ENCODE measurements at regions not wholly inside any gene's neighbourhood (a gene's known extent, or its start where the extent isn't known, plus 50 kb on each side); places are given as distances from the start of the nearest gene placed in this dataset.

DNA sequence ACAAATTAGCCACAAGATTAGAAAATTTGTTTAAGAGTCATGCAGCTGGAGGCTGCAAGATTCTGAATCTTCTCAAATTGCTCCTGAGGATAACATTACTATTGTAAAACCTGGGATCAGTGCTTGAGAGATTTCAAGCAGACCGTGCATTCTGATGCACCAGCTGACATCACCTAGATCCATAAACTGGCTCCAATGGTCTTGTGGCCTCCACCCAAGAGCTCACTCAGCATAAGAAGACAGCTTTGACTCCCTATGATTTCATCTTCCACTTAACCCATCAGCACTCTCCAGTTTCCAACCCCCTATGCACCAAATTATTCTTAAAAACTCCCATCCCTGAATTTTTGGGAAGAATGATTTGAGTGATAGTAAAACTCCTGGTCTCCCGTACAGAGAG is 1007.9 kb upstream of the TENM4 start:
- no peak overlapping the region for H3K4me3 ChIP-seq (ENCODE audit: low read depth in 1 of 3, low read length in 3 of 3)
- WGBS, result 66% methylated on average over 2 of the region's 2 CpGs
- TF ChIP-seq HNF4G (IDR thresholded peaks at IDR 0.05), result no peak
- TF ChIP-seq MAX (IDR thresholded peaks at IDR 0.05), result no peak
- no peak for TF ChIP-seq TAF1 (conservative IDR thresholded peaks at IDR 0.05)
- TF ChIP-seq RXRA (IDR thresholded peaks at IDR 0.05), result no peak
- no peak for TF ChIP-seq ZBTB33 (IDR thresholded peaks at IDR 0.05)
- no peak for TF ChIP-seq SP1 (IDR thresholded peaks at IDR 0.05)
- TF ChIP-seq GABPA (IDR thresholded peaks at IDR 0.05 in 1 of 2, conservative IDR thresholded peaks at IDR 0.05 in 1 of 2), result no peak
- no peak for TF ChIP-seq YY1 (IDR thresholded peaks at IDR 0.05)
- no peak for TF ChIP-seq JUND (IDR thresholded peaks at IDR 0.05)
- no peak for TF ChIP-seq EGR1 (IDR thresholded peaks at IDR 0.05; ENCODE audit: low read depth in 2 of 2)
- TF ChIP-seq RAD21 (IDR thresholded peaks at IDR 0.05), result no peak
- no peak for TF ChIP-seq FOXA1 (IDR thresholded peaks at IDR 0.05)
- no peak for TF ChIP-seq FOXA2 (IDR thresholded peaks at IDR 0.05)
- TF ChIP-seq HNF4A (conservative IDR thresholded peaks at IDR 0.05), result no peak
- TF ChIP-seq, protein P1, sequence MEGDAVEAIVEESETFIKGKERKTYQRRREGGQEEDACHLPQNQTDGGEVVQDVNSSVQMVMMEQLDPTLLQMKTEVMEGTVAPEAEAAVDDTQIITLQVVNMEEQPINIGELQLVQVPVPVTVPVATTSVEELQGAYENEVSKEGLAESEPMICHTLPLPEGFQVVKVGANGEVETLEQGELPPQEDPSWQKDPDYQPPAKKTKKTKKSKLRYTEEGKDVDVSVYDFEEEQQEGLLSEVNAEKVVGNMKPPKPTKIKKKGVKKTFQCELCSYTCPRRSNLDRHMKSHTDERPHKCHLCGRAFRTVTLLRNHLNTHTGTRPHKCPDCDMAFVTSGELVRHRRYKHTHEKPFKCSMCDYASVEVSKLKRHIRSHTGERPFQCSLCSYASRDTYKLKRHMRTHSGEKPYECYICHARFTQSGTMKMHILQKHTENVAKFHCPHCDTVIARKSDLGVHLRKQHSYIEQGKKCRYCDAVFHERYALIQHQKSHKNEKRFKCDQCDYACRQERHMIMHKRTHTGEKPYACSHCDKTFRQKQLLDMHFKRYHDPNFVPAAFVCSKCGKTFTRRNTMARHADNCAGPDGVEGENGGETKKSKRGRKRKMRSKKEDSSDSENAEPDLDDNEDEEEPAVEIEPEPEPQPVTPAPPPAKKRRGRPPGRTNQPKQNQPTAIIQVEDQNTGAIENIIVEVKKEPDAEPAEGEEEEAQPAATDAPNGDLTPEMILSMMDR (IDR thresholded peaks at IDR 0.05; ENCODE audit: low read depth, low read length, missing input control), result no peak
- TF ChIP-seq, protein P2, sequence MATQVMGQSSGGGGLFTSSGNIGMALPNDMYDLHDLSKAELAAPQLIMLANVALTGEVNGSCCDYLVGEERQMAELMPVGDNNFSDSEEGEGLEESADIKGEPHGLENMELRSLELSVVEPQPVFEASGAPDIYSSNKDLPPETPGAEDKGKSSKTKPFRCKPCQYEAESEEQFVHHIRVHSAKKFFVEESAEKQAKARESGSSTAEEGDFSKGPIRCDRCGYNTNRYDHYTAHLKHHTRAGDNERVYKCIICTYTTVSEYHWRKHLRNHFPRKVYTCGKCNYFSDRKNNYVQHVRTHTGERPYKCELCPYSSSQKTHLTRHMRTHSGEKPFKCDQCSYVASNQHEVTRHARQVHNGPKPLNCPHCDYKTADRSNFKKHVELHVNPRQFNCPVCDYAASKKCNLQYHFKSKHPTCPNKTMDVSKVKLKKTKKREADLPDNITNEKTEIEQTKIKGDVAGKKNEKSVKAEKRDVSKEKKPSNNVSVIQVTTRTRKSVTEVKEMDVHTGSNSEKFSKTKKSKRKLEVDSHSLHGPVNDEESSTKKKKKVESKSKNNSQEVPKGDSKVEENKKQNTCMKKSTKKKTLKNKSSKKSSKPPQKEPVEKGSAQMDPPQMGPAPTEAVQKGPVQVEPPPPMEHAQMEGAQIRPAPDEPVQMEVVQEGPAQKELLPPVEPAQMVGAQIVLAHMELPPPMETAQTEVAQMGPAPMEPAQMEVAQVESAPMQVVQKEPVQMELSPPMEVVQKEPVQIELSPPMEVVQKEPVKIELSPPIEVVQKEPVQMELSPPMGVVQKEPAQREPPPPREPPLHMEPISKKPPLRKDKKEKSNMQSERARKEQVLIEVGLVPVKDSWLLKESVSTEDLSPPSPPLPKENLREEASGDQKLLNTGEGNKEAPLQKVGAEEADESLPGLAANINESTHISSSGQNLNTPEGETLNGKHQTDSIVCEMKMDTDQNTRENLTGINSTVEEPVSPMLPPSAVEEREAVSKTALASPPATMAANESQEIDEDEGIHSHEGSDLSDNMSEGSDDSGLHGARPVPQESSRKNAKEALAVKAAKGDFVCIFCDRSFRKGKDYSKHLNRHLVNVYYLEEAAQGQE (IDR thresholded peaks at IDR 0.05), result no peak
- TF ChIP-seq NR2F2 (IDR thresholded peaks at IDR 0.05), result no peak
- no peak for TF ChIP-seq ATF3 (IDR thresholded peaks at IDR 0.05)

More for the DNA sequence above, 1007.9 kb upstream of the TENM4 start:
- Histone ChIP-seq H3K27me3 (ENCODE audit: control insufficient read depth in 4 of 4, insufficient read depth in 4 of 4, low read length in 3 of 4) (no peaks in the 10 kb centered on the region), H3K36me3 (ENCODE audit: control insufficient read depth in 4 of 4, insufficient read depth in 3 of 4, low read depth in 1 of 4, low read length in 3 of 4) (no peaks in the 10 kb centered on the region), H3K9me3 (ENCODE audit: control insufficient read depth in 4 of 4, low read length in 3 of 4) (no peaks in the 10 kb centered on the region), H3K4me1 (ENCODE audit: control insufficient read depth in 4 of 4, insufficient read depth in 4 of 4, low read length in 3 of 4) (no peaks in the 10 kb centered on the region), H3K27ac (ENCODE audit: low read depth in 1 of 2, low read length in 2 of 2) (no peak overlapping the region), H3K9ac (ENCODE audit: low read depth in 1 of 2, low read length in 2 of 2) (no peak overlapping the region)
- DNase-seq (ENCODE audit: low spot score), result no peak

Data from liver (tissue), 8 donors.